ENCODE measurements at regions not wholly inside any gene's neighbourhood (a gene's known extent, or its start where the extent isn't known, plus 50 kb on each side); places are given as distances from the start of the nearest gene placed in this dataset.
"Not testable (repeated sequence)": the region's sequence is repeated elsewhere in the genome, so short reads cannot be mapped to it uniquely, and the experiment has no call there.

GRCh38 chr2:121849236-121849635 lies 93.8 kb downstream of the TSN start:
- no peak for DNase-seq (ENCODE audit: low spot score)
- Histone ChIP-seq H3K36me3 (no peaks in the 10 kb centered on the region), H3K27me3 (replicated peaks; ENCODE audit: insufficient read depth) (no peaks in the 10 kb centered on the region), H3K4me3 (no peak overlapping the region), H3K27ac (no peak overlapping the region), H3K4me1 (ENCODE audit: control insufficient read depth in 1 of 2, low read depth in 2 of 2) (no peaks in the 10 kb centered on the region), H3K9me3 (no peaks in the 10 kb centered on the region)
- ATAC-seq (ENCODE audit: insufficient number of reproducible peaks, low FRiP score, low read depth): no peak
- no peak for TF ChIP-seq CTCF (IDR thresholded peaks at IDR 0.05)

- H3K4me3 ChIP-seq; DNase-seq (ENCODE audit: low spot score); ATAC-seq (ENCODE audit: insufficient number of reproducible peaks, low FRiP score, low read depth); H3K27me3 ChIP-seq (replicated peaks; ENCODE audit: insufficient read depth); H3K4me1 ChIP-seq (ENCODE audit: control insufficient read depth in 1 of 2, low read depth in 2 of 2); H3K27ac ChIP-seq; H3K36me3 ChIP-seq; H3K9me3 ChIP-seq: not testable (repeated sequence)
These were observed 97.7 kb downstream of the TSN start for GRCh38 chr2:121853149-121853548.

- H3K4me1 ChIP-seq (ENCODE audit: control insufficient read depth in 1 of 2, low read depth in 2 of 2): no peaks in the 10 kb centered on the region
- H3K36me3 ChIP-seq: no peaks in the 10 kb centered on the region
- H3K27ac ChIP-seq: no peak overlapping the region
- no peaks in the 10 kb centered on the region for H3K27me3 ChIP-seq (replicated peaks; ENCODE audit: insufficient read depth)
- TF ChIP-seq CTCF (IDR thresholded peaks at IDR 0.05): no peak
- H3K4me3 ChIP-seq: no peak overlapping the region
- DNase-seq (ENCODE audit: low spot score) (no peak), ATAC-seq (ENCODE audit: insufficient number of reproducible peaks, low FRiP score, low read depth) (no peak)
- H3K9me3 ChIP-seq: no peaks in the 10 kb centered on the region
These were observed 100.1 kb downstream of the TSN start for GRCh38 chr2:121855510-121855909.

GRCh38 chr2:121856360-121856759 lies 100.9 kb downstream of the TSN start:
- H3K27ac ChIP-seq: no peak overlapping the region
- no peak for TF ChIP-seq CTCF (IDR thresholded peaks at IDR 0.05)
- H3K36me3 ChIP-seq: no peaks in the 10 kb centered on the region
- DNase-seq (ENCODE audit: low spot score) (no peak), ATAC-seq (ENCODE audit: insufficient number of reproducible peaks, low FRiP score, low read depth) (no peak)
- no peak overlapping the region for H3K4me3 ChIP-seq
- no peaks in the 10 kb centered on the region for H3K27me3 ChIP-seq (replicated peaks; ENCODE audit: insufficient read depth)
- no peaks in the 10 kb centered on the region for H3K4me1 ChIP-seq (ENCODE audit: control insufficient read depth in 1 of 2, low read depth in 2 of 2)
- H3K9me3 ChIP-seq: no peaks in the 10 kb centered on the region

GRCh38 chr2:121858369-121858768 lies 102.9 kb downstream of the TSN start:
- DNase-seq (ENCODE audit: low spot score) (no peak), ATAC-seq (ENCODE audit: insufficient number of reproducible peaks, low FRiP score, low read depth) (no peak)
- no peak for TF ChIP-seq CTCF (IDR thresholded peaks at IDR 0.05)
- Histone ChIP-seq H3K36me3 (no peaks in the 10 kb centered on the region), H3K27ac (no peak overlapping the region), H3K4me3 (no peak overlapping the region), H3K27me3 (replicated peaks; ENCODE audit: insufficient read depth) (no peaks in the 10 kb centered on the region), H3K4me1 (ENCODE audit: control insufficient read depth in 1 of 2, low read depth in 2 of 2) (no peaks in the 10 kb centered on the region), H3K9me3 (no peaks in the 10 kb centered on the region)

- H3K36me3 ChIP-seq: no peaks in the 10 kb centered on the region
- H3K27ac ChIP-seq: no peak overlapping the region
- no peaks in the 10 kb centered on the region for H3K27me3 ChIP-seq (replicated peaks; ENCODE audit: insufficient read depth)
- no peaks in the 10 kb centered on the region for H3K4me1 ChIP-seq (ENCODE audit: control insufficient read depth in 1 of 2, low read depth in 2 of 2)
- TF ChIP-seq CTCF (IDR thresholded peaks at IDR 0.05): no peak
- DNase-seq (ENCODE audit: low spot score) (no peak), ATAC-seq (ENCODE audit: insufficient number of reproducible peaks, low FRiP score, low read depth) (no peak)
- H3K9me3 ChIP-seq: no peaks in the 10 kb centered on the region
- H3K4me3 ChIP-seq: no peak overlapping the region
These were observed 103.4 kb downstream of the TSN start for GRCh38 chr2:121858847-121859246.
